HL-60 (cell line): ENCODE measurements at regions not wholly inside any gene's neighbourhood (a gene's known extent, or its start where the extent isn't known, plus 50 kb on each side); places are given as distances from the start of the nearest gene placed in this dataset.

Experiments used
- DNase-seq, 2 experiments: peaks; one replicate each; pipeline ENCODE4 v3.0.0-alpha.2; 2010 to 2020; ENCODE audit warnings: low read depth in 1 of 2, low spot score in 1 of 2
- H3K27ac ChIP-seq: fragments of 250-450 bp; sonication (Bioruptor Pico); replicated peaks from 2 replicates; pipeline ENCODE4 v1.5.1; 2020; ENCODE audit warnings: mild to moderate bottlenecking, moderate library complexity
- H3K27me3 ChIP-seq: fragments of 250-450 bp; sonication (Bioruptor Pico); 2 replicates; pipeline ENCODE4 v1.5.1; 2021; ENCODE audit warnings: mild to moderate bottlenecking, moderate library complexity; ENCODE audit not compliant: insufficient read depth, poor library complexity, severe bottlenecking
- H3K4me3 ChIP-seq: replicated peaks from 2 replicates; pipeline ENCODE4 v1.5.1; 2011; ENCODE audit warnings: mild to moderate bottlenecking, control low read depth, low read length; ENCODE audit not compliant: insufficient read depth
- CTCF ChIP-seq: IDR thresholded peaks from one replicate; pipeline ENCODE4 v1.5.1; 2011; ENCODE audit warnings: low read length, control low read depth, inconsistent platforms; ENCODE audit not compliant: insufficient read depth
- GABPA ChIP-seq: IDR thresholded peaks from 2 replicates; pipeline ENCODE4 v1.6.1; 2012; ENCODE audit warnings: low read depth
- POLR2AphosphoS5 ChIP-seq: IDR thresholded peaks from 2 replicates; pipeline ENCODE4 v1.6.1; 2012; ENCODE audit warnings: low read depth
- REST ChIP-seq: IDR thresholded peaks from 2 replicates; pipeline ENCODE4 v1.6.1; 2012; ENCODE audit warnings: low read depth; ENCODE audit not compliant: insufficient replicate concordance
- SPI1 ChIP-seq: IDR thresholded peaks from 2 replicates; pipeline ENCODE4 v1.6.1; 2012; ENCODE audit warnings: low read depth, mild to moderate bottlenecking, borderline replicate concordance

- Histone ChIP-seq H3K27me3 (no peaks in the 10 kb centered on the region), H3K27ac (no peak overlapping the region), H3K4me3 (no peak overlapping the region)
- TF ChIP-seq CTCF (no peak), POLR2AphosphoS5 (no peak), REST (no peak), SPI1 (no peak), GABPA (no peak)
- DNase-seq, result no peak
Observed at GRCh38 chr3:81326245-81326644, 435.2 kb downstream of the GBE1 start.

GRCh38 chr3:81320862-81321261 lies 440.6 kb downstream of the GBE1 start:
- TF ChIP-seq POLR2AphosphoS5, result no peak
- TF ChIP-seq SPI1, result no peak
- no peak for TF ChIP-seq GABPA
- TF ChIP-seq REST, result no peak
- no peak for TF ChIP-seq CTCF
- Histone ChIP-seq H3K4me3 (no peak overlapping the region), H3K27me3 (no peaks in the 10 kb centered on the region), H3K27ac (no peak overlapping the region)
- DNase-seq, result no peak

- DNase-seq, result no peak
- Histone ChIP-seq H3K4me3 (no peak overlapping the region), H3K27me3 (no peaks in the 10 kb centered on the region), H3K27ac (no peak overlapping the region)
- no peak for TF ChIP-seq REST
- no peak for TF ChIP-seq CTCF
- no peak for TF ChIP-seq SPI1
- no peak for TF ChIP-seq POLR2AphosphoS5
- no peak for TF ChIP-seq GABPA
Observed at GRCh38 chr3:81315030-81315429, 446.4 kb downstream of the GBE1 start.
